ENCODE measurements at regions not wholly inside any gene's neighbourhood (a gene's known extent, or its start where the extent isn't known, plus 50 kb on each side); places are given as distances from the start of the nearest gene placed in this dataset.

DNA sequence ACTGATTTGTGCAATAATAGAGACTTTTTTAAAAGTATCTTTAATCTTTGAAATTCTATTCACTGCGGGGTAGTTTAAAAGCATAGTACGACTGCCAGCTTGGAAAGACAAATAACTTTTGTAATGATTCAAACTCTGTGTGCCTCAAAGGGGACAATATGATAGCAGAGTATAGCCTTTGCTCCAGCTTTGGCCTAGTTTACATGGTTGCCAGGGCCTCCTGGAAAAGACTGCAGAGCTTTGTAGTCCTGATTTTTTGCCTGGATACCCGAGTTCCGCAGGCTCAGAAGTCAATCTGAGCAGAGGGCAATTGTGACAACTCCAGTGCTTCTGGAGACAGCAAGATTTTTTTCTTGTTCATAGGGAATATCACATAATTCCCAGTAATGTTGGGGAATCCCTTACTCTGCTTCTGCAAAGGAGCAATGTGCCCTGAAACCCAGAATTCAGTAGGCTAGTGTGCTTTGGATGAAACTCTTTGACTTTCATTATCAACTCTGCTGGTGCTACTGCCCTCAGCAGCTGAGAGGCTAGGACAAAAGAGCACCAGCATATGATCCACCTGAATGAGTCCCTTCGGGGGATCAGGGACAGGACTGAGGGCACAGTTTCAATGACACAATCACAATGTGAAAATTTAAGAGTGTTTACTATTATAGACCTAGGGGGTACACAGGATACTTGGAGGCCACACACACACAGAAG, 768.1 kb downstream of the TMEM182 start:
- H3K9me3 ChIP-seq, result peaks cover 0 to 40% (median 11%) of the 10 kb centered on the region in 8 donors

DNA sequence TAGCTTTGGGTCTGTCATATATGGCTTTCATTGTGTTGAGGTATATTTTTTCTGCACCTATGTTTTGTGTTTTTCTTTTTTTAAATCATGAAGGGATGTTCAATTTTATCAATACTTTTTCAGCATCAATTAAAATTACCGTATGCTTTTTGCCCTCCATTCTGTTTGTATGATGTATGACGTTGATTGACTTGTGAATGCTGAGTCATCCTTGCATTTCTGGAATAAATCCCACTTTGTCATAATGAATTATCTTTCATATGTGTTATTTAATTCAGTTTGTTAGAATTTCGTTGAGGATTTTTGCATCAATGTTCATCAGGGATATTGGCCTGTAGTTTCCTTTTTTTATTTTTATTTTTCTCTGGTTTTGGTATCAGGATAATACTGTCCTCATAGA, 790.9 kb downstream of the TMEM182 start:
- 76 to 85% (median 81%) methylated on average over 3 of the region's 3 CpGs for WGBS, 5 donors
- intact Hi-C loops (cut with DNase I; ENCODE audit: low total_unique reads), result no loop called here
- TF ChIP-seq, protein P1, sequence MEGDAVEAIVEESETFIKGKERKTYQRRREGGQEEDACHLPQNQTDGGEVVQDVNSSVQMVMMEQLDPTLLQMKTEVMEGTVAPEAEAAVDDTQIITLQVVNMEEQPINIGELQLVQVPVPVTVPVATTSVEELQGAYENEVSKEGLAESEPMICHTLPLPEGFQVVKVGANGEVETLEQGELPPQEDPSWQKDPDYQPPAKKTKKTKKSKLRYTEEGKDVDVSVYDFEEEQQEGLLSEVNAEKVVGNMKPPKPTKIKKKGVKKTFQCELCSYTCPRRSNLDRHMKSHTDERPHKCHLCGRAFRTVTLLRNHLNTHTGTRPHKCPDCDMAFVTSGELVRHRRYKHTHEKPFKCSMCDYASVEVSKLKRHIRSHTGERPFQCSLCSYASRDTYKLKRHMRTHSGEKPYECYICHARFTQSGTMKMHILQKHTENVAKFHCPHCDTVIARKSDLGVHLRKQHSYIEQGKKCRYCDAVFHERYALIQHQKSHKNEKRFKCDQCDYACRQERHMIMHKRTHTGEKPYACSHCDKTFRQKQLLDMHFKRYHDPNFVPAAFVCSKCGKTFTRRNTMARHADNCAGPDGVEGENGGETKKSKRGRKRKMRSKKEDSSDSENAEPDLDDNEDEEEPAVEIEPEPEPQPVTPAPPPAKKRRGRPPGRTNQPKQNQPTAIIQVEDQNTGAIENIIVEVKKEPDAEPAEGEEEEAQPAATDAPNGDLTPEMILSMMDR (IDR thresholded peaks at IDR 0.05 in 8 of 11, conservative IDR thresholded peaks at IDR 0.05 in 3 of 11), result no peak

More for the DNA sequence above, 768.1 kb downstream of the TMEM182 start:
- no peak overlapping the region for H3K4me3 ChIP-seq
- H3K27me3 ChIP-seq (replicated peaks in 1 of 7), result no peaks in the 10 kb centered on the region
- no peaks in the 10 kb centered on the region for H3K36me3 ChIP-seq
- no peaks in the 10 kb centered on the region for H3K4me1 ChIP-seq
- no peak overlapping the region for H3K27ac ChIP-seq
- 77 to 88% (median 85%) methylated on average over 5 of the region's 5 CpGs for WGBS, 5 donors
- no peak for TF ChIP-seq POLR2AphosphoS5 (IDR thresholded peaks at IDR 0.05)
- no peak for TF ChIP-seq POLR2A (IDR thresholded peaks at IDR 0.05)
- TF ChIP-seq, protein P1 (IDR thresholded peaks at IDR 0.05 in 8 of 11, conservative IDR thresholded peaks at IDR 0.05 in 3 of 11), result no peak
- no peak for DNase-seq
- intact Hi-C loops (cut with DNase I; ENCODE audit: low total_unique reads), result no loop called here

DNA sequence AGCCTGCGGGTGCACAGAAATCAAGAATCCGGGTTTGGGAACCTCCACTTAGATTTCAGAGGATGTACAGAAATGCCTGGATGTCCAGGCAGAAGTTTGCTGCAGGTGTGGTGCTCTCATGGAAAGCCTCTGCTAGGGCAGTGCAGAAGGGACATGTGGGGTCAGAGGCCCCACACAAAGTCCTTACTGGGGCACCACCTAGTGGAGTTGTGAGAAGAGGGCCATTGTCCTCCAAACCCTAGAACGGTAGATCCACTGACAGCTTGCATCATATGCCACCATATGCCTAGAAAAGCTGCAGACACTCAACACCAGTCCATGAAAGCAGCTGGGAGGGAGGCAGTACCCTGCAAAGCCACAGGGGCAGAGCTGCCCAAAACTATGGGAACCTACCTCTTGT, 833.0 kb downstream of the TMEM182 start:
- H3K4me1 ChIP-seq, result no peaks in the 10 kb centered on the region
- TF ChIP-seq, protein P1 (IDR thresholded peaks at IDR 0.05 in 8 of 11, conservative IDR thresholded peaks at IDR 0.05 in 3 of 11), result no peak
- TF ChIP-seq POLR2A (IDR thresholded peaks at IDR 0.05) (no peak), POLR2AphosphoS5 (IDR thresholded peaks at IDR 0.05) (no peak)
- no peaks in the 10 kb centered on the region for H3K36me3 ChIP-seq
- intact Hi-C loops (cut with DNase I; ENCODE audit: low total_unique reads), result no loop called here
- H3K27ac ChIP-seq, result no peak overlapping the region
- 78 to 93% (median 85%) methylated on average over 3 of the region's 3 CpGs for WGBS, 5 donors
- DNase-seq, result no peak
- no peak overlapping the region for H3K4me3 ChIP-seq
- H3K27me3 ChIP-seq (replicated peaks in 1 of 7), result no peaks in the 10 kb centered on the region
- H3K9me3 ChIP-seq, result peaks cover 0 to 67% (median 56%) of the 10 kb centered on the region in 8 donors

More for the DNA sequence above, 790.9 kb downstream of the TMEM182 start:
- no peak overlapping the region for H3K27ac ChIP-seq
- H3K27me3 ChIP-seq (replicated peaks in 1 of 7), result no peaks in the 10 kb centered on the region
- no peak for DNase-seq
- no peak overlapping the region for H3K4me3 ChIP-seq
- H3K4me1 ChIP-seq, result no peaks in the 10 kb centered on the region
- peaks cover 0 to 57% (median 13%) of the 10 kb centered on the region in 8 donors for H3K9me3 ChIP-seq
- no peaks in the 10 kb centered on the region for H3K36me3 ChIP-seq

DNA sequence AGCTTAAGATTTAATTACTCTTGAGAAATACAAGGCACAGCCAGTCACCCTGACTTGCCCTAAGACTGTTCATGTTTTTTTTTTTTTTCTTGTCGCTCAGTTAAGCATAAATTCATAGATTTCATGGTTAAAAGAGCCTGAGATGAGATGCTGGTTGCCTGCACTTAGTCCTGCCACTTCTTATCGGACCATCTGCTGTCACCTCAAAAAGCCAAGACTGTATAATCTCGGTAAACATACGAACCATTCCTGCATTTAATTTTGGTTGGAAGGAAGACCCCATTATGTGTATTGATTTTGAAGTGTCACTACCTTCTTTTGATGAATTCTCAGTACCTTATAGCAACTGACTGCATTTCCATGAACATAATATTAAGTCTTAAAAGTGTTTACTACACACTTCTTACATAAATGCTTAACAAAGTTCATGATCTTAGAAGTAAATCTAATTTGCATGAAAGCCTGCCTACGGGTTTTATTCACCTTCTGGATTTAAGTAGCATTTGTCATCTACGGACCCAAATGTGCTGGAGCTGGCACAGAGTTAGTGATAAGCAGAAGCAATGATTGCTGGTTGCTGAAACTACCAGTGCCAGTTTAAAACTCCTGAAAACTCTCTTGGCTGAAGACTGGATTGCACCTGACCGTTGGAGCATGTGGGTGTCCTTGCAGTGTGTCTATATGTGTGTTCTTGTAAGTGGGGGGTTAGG, 843.4 kb downstream of the TMEM182 start:
- WGBS, 5 donors, result 72 to 86% (median 75%) methylated on average over 7 of the region's 7 CpGs
- TF ChIP-seq POLR2A (IDR thresholded peaks at IDR 0.05) (no peak), POLR2AphosphoS5 (IDR thresholded peaks at IDR 0.05) (no peak)
- TF ChIP-seq, protein P1 (IDR thresholded peaks at IDR 0.05 in 8 of 11, conservative IDR thresholded peaks at IDR 0.05 in 3 of 11), result no peak
- intact Hi-C loops (cut with DNase I; ENCODE audit: low total_unique reads), result no loop called here

More for the DNA sequence above, 843.4 kb downstream of the TMEM182 start:
- Histone ChIP-seq H3K27me3 (replicated peaks in 1 of 7) (no peaks in the 10 kb centered on the region), H3K9me3 (peaks cover 0 to 45% (median 20%) of the 10 kb centered on the region in 8 donors), H3K4me3 (no peak overlapping the region), H3K27ac (no peak overlapping the region), H3K36me3 (no peaks in the 10 kb centered on the region), H3K4me1 (no peaks in the 10 kb centered on the region)
- no peak for DNase-seq
